ENCODE measurements at regions not wholly inside any gene's neighbourhood (a gene's known extent, or its start where the extent isn't known, plus 50 kb on each side); places are given as distances from the start of the nearest gene placed in this dataset.

GRCh38 chr3:180189310-180189648 is 152.5 kb upstream of the PEX5L start:
- CTCF ChIA-PET, result interaction anchor here (1.0 kb wide), 1 partner anchor 260 kb away, joined by 3 read pairs; no protein-coding TSS in a partner anchor
- no peaks in the 10 kb centered on the region for H3K9me2 ChIP-seq
- no peak for DNase-seq
- POLR2A ChIA-PET, result no interaction called here
- H3K9ac ChIP-seq, result no peak overlapping the region
- H4K20me1 ChIP-seq (ENCODE audit: insufficient read depth), result no peaks in the 10 kb centered on the region
- H3K36me3 ChIP-seq (replicated peaks in 1 of 2; ENCODE audit: control insufficient read depth in 1 of 2, insufficient read depth in 2 of 2, low read length in 1 of 2), result no peaks in the 10 kb centered on the region
- H3K79me2 ChIP-seq (ENCODE audit: insufficient read depth), result no peaks in the 10 kb centered on the region
- no peaks in the 10 kb centered on the region for H3F3A ChIP-seq (replicated peaks; ENCODE audit: insufficient read depth)
- no peak overlapping the region for H3K4me2 ChIP-seq
- no peak for TF ChIP-seq ZBTB33 (IDR thresholded peaks at IDR 0.05; ENCODE audit: borderline replicate concordance, low read depth)
- no peak for TF ChIP-seq RFX5 (IDR thresholded peaks at IDR 0.05; ENCODE audit: low read length)
- no peak for TF ChIP-seq NRF1 (IDR thresholded peaks at IDR 0.05; ENCODE audit: low read depth, low read length)
- no peak for TF ChIP-seq RCOR1 (IDR thresholded peaks at IDR 0.05; ENCODE audit: low read length)
- TF ChIP-seq REST (IDR thresholded peaks at IDR 0.05; ENCODE audit: low read depth, low read length), result no peak
- TF ChIP-seq RXRA (IDR thresholded peaks at IDR 0.05; ENCODE audit: borderline replicate concordance, low read depth), result no peak
- TF ChIP-seq GATA2 (CRISPR knock-in tag; IDR thresholded peaks at IDR 0.05), result no peak
- no peak for TF ChIP-seq TAF1 (IDR thresholded peaks at IDR 0.05; ENCODE audit: borderline replicate concordance, low read depth, low read length)
- TF ChIP-seq PBX3 (IDR thresholded peaks at IDR 0.05), result no peak
- TF ChIP-seq EZH2phosphoT487 (IDR thresholded peaks at IDR 0.05; ENCODE audit: borderline replicate concordance, low read depth), result no peak
- no peak for TF ChIP-seq FOXJ3 (CRISPR knock-in tag; IDR thresholded peaks at IDR 0.05)
- TF ChIP-seq ELF1 (IDR thresholded peaks at IDR 0.05), result no peak
- no peak for TF ChIP-seq CHD2 (IDR thresholded peaks at IDR 0.05; ENCODE audit: low read length, partially characterized antibody)
- no peak for TF ChIP-seq SIN3A (IDR thresholded peaks at IDR 0.05; ENCODE audit: borderline replicate concordance, low read depth, low read length)
- no peak for TF ChIP-seq GABPA (IDR thresholded peaks at IDR 0.05; ENCODE audit: low read depth)
- no peak for TF ChIP-seq JUND (IDR thresholded peaks at IDR 0.05)
- no peak for TF ChIP-seq NFIC (IDR thresholded peaks at IDR 0.05; ENCODE audit: borderline replicate concordance)
- no peak for TF ChIP-seq POLR2AphosphoS5 (IDR thresholded peaks at IDR 0.05; ENCODE audit: low read depth, low read length)
- no peak for TF ChIP-seq SMC3 (IDR thresholded peaks at IDR 0.05; ENCODE audit: low read depth, low read length)
- H2AFZ ChIP-seq (ENCODE audit: low read depth), result no peak overlapping the region
- H3K4me1 ChIP-seq (ENCODE audit: control insufficient read depth in 1 of 2, insufficient read depth in 2 of 2, low read depth in 1 of 2, low read length in 1 of 2), result no peaks in the 10 kb centered on the region
- H3K9me3 ChIP-seq, result no peaks in the 10 kb centered on the region
- no peaks in the 10 kb centered on the region for H3K27me3 ChIP-seq (ENCODE audit: insufficient read depth)
- 60% methylated on average over 3 of the region's 3 CpGs for WGBS (ENCODE audit: low lambda C conversion rate)
- H3K27ac ChIP-seq (ENCODE audit: low read depth in 2 of 2, low read length in 1 of 2), result no peak overlapping the region
- no peak overlapping the region for H3K4me3 ChIP-seq (ENCODE audit: low read depth in 2 of 2, low read length in 1 of 2)

Measured in SK-N-SH (cell line).